ENCODE measurements at regions not wholly inside any gene's neighbourhood (a gene's known extent, or its start where the extent isn't known, plus 50 kb on each side); places are given as distances from the start of the nearest gene placed in this dataset.

GRCh38 chr3:13210221-13210975, 137.2 kb upstream of the IQSEC1 start:
- no peak overlapping the region for H3K27ac ChIP-seq (ENCODE audit: poor library complexity, severe bottlenecking)
- DNase-seq (ENCODE audit: low spot score) (no peak), ATAC-seq (ENCODE audit: low read depth) (no peak)
- no peaks in the 10 kb centered on the region for H3K4me1 ChIP-seq (ENCODE audit: insufficient read depth, poor library complexity, severe bottlenecking)
- no peak overlapping the region for H3K4me3 ChIP-seq (ENCODE audit: severe bottlenecking)
- H3K36me3 ChIP-seq (ENCODE audit: low read depth) = no peaks in the 10 kb centered on the region
- TF ChIP-seq, protein P1, sequence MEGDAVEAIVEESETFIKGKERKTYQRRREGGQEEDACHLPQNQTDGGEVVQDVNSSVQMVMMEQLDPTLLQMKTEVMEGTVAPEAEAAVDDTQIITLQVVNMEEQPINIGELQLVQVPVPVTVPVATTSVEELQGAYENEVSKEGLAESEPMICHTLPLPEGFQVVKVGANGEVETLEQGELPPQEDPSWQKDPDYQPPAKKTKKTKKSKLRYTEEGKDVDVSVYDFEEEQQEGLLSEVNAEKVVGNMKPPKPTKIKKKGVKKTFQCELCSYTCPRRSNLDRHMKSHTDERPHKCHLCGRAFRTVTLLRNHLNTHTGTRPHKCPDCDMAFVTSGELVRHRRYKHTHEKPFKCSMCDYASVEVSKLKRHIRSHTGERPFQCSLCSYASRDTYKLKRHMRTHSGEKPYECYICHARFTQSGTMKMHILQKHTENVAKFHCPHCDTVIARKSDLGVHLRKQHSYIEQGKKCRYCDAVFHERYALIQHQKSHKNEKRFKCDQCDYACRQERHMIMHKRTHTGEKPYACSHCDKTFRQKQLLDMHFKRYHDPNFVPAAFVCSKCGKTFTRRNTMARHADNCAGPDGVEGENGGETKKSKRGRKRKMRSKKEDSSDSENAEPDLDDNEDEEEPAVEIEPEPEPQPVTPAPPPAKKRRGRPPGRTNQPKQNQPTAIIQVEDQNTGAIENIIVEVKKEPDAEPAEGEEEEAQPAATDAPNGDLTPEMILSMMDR (IDR thresholded peaks at IDR 0.05; ENCODE audit: poor library complexity, severe bottlenecking) = no peak
- H3K9me3 ChIP-seq (ENCODE audit: severe bottlenecking) = no peaks in the 10 kb centered on the region
- H3K27me3 ChIP-seq (ENCODE audit: insufficient read depth, poor library complexity, severe bottlenecking) = peaks cover 4% of the 10 kb centered on the region

GRCh38 chr3:13209634-13209997, 136.4 kb upstream of the IQSEC1 start:
- no peaks in the 10 kb centered on the region for H3K36me3 ChIP-seq (ENCODE audit: low read depth)
- H3K27ac ChIP-seq (ENCODE audit: poor library complexity, severe bottlenecking) = no peak overlapping the region
- H3K9me3 ChIP-seq (ENCODE audit: severe bottlenecking) = no peaks in the 10 kb centered on the region
- H3K4me1 ChIP-seq (ENCODE audit: insufficient read depth, poor library complexity, severe bottlenecking) = no peaks in the 10 kb centered on the region
- H3K4me3 ChIP-seq (ENCODE audit: severe bottlenecking) = no peak overlapping the region
- peaks cover 7% of the 10 kb centered on the region for H3K27me3 ChIP-seq (ENCODE audit: insufficient read depth, poor library complexity, severe bottlenecking)
- ATAC-seq (ENCODE audit: low read depth) (no peak), DNase-seq (ENCODE audit: low spot score) (no peak)
- TF ChIP-seq, protein P1 (IDR thresholded peaks at IDR 0.05; ENCODE audit: poor library complexity, severe bottlenecking) = no peak

DNA sequence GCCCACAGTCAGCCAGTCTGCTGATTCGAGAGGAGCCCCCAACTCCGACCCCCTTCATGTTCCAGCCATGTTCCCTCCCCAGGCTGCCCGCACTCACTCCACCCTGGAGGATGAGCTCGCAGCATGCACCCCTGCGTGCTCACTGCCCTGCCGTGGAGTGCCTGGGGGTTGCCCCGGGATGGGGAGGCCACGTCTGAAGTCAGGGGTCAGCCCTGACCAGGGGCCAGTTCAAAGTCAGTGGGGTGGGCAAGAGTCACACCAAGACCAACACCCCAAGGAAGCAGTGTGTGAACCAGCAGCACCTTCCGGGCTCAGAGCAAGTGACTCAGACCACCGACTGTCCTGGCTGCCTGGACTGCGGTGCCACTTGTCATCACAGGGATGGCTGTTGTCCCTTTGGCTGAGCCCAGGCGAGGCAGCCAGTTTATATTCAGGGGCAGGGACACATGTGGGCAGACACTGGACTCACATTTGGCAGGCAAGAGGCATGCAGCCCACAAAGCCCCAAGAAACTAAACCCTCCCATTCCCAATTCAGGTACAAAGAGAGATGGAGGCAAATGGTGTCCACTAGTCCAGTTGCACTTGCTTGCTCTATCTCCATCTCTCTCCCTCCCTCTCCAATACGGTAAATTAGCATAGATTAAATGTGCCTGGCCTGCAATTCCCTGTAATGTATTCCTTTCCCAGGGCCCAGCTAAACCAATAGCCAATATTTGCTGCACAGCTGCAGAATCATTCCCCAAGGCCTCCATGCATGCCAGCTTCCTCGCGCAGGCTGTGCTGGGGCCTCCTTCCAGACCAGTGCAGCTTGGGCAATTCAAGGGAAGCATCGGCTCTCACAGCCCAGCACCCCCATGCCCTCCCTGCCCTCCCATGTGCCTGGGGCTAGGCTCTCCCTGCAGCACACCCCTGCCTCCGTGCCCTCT, 135.7 kb upstream of the IQSEC1 start:
- DNase-seq (ENCODE audit: low spot score) = no peak
- ATAC-seq (ENCODE audit: low read depth) = no peak
- TF ChIP-seq, protein P1 (IDR thresholded peaks at IDR 0.05; ENCODE audit: poor library complexity, severe bottlenecking) = no peak
- H3K36me3 ChIP-seq (ENCODE audit: low read depth) = no peaks in the 10 kb centered on the region
- no peaks in the 10 kb centered on the region for H3K4me1 ChIP-seq (ENCODE audit: insufficient read depth, poor library complexity, severe bottlenecking)
- no peak overlapping the region for H3K4me3 ChIP-seq (ENCODE audit: severe bottlenecking)
- H3K9me3 ChIP-seq (ENCODE audit: severe bottlenecking) = no peaks in the 10 kb centered on the region
- H3K27ac ChIP-seq (ENCODE audit: poor library complexity, severe bottlenecking) = no peak overlapping the region
- H3K27me3 ChIP-seq (ENCODE audit: insufficient read depth, poor library complexity, severe bottlenecking) = peaks cover 13% of the 10 kb centered on the region

- TF ChIP-seq, protein P1 (IDR thresholded peaks at IDR 0.05; ENCODE audit: poor library complexity, severe bottlenecking) = no peak
- H3K27me3 ChIP-seq (ENCODE audit: insufficient read depth, poor library complexity, severe bottlenecking) = peaks cover 21% of the 10 kb centered on the region
- DNase-seq (ENCODE audit: low spot score) (no peak), ATAC-seq (ENCODE audit: low read depth) (no peak)
- H3K4me3 ChIP-seq (ENCODE audit: severe bottlenecking) = no peak overlapping the region
- H3K9me3 ChIP-seq (ENCODE audit: severe bottlenecking) = no peaks in the 10 kb centered on the region
- no peak overlapping the region for H3K27ac ChIP-seq (ENCODE audit: poor library complexity, severe bottlenecking)
- H3K4me1 ChIP-seq (ENCODE audit: insufficient read depth, poor library complexity, severe bottlenecking) = no peaks in the 10 kb centered on the region
- H3K36me3 ChIP-seq (ENCODE audit: low read depth) = no peaks in the 10 kb centered on the region
Observed at GRCh38 chr3:13207975-13208705, 134.9 kb upstream of the IQSEC1 start.
